HL-60 (cell line): ENCODE measurements at regions not wholly inside any gene's neighbourhood (a gene's known extent, or its start where the extent isn't known, plus 50 kb on each side); places are given as distances from the start of the nearest gene placed in this dataset.

Experiments used
- CTCF ChIP-seq: IDR thresholded peaks from one replicate; pipeline ENCODE4 v1.5.1; 2011; ENCODE audit warnings: low read length, control low read depth, inconsistent platforms; ENCODE audit not compliant: insufficient read depth
- GABPA ChIP-seq: IDR thresholded peaks from 2 replicates; pipeline ENCODE4 v1.6.1; 2012; ENCODE audit warnings: low read depth
- SPI1 ChIP-seq: IDR thresholded peaks from 2 replicates; pipeline ENCODE4 v1.6.1; 2012; ENCODE audit warnings: low read depth, mild to moderate bottlenecking, borderline replicate concordance

GRCh38 chr4:106715825-106716224 is 320.3 kb downstream of the DKK2 start:
- TF ChIP-seq CTCF, result no peak
- TF ChIP-seq SPI1, result no peak
- no peak for TF ChIP-seq GABPA
